ENCODE measurements at regions not wholly inside any gene's neighbourhood (a gene's known extent, or its start where the extent isn't known, plus 50 kb on each side); places are given as distances from the start of the nearest gene placed in this dataset.
"Not testable (repeated sequence)": the region's sequence is repeated elsewhere in the genome, so short reads cannot be mapped to it uniquely, and the experiment has no call there.

- DNase-seq, result no peak
Observed at GRCh38 chr15:23851921-23852320, 164.8 kb upstream of the NDN start.

GRCh38 chr15:23853286-23853685 lies 166.2 kb upstream of the NDN start:
- no peak for DNase-seq

GRCh38 chr15:23854203-23854911 lies 167.3 kb upstream of the NDN start:
- no peak for DNase-seq

GRCh38 chr15:23854912-23855659 lies 168.0 kb upstream of the NDN start:
- no peak for DNase-seq

GRCh38 chr15:23855947-23856346 lies 168.8 kb upstream of the NDN start:
- DNase-seq, result no peak

- no peak for DNase-seq
Observed at GRCh38 chr15:23857028-23857641, 170.0 kb upstream of the NDN start.

- no peak for DNase-seq
Observed at GRCh38 chr15:23859008-23859407, 171.9 kb upstream of the NDN start.

- DNase-seq, result no peak
Observed at GRCh38 chr15:23860290-23861245, 173.5 kb upstream of the NDN start.

- no peak for DNase-seq
Observed at GRCh38 chr15:23866832-23867231, 179.7 kb upstream of the NDN start.

GRCh38 chr15:23869396-23869795 lies 182.3 kb upstream of the NDN start:
- DNase-seq, result no peak

GRCh38 chr15:23873613-23874012 lies 186.5 kb upstream of the NDN start:
- not testable (repeated sequence) for DNase-seq

- no peak for DNase-seq
Observed at GRCh38 chr15:23877502-23878412, 190.7 kb upstream of the NDN start.

GRCh38 chr15:23881291-23881690 lies 194.2 kb upstream of the NDN start:
- DNase-seq, result no peak

GRCh38 chr15:23890218-23890617 lies 203.1 kb upstream of the NDN start:
- no peak for DNase-seq

- DNase-seq, result no peak
Observed at GRCh38 chr15:23897091-23897490, 210.0 kb upstream of the NDN start.

GRCh38 chr15:23897531-23897930 lies 210.4 kb upstream of the NDN start:
- no peak for DNase-seq

GRCh38 chr15:23910030-23910429 lies 222.9 kb upstream of the NDN start:
- no peak for DNase-seq

- DNase-seq, result no peak
Observed at GRCh38 chr15:23912191-23912590, 225.1 kb upstream of the NDN start.

GRCh38 chr15:23913081-23913480 lies 226.0 kb upstream of the NDN start:
- DNase-seq, result no peak

GRCh38 chr15:23913635-23914034 lies 226.5 kb upstream of the NDN start:
- DNase-seq, result no peak

- DNase-seq, result no peak
Observed at GRCh38 chr15:23924686-23925085, 237.6 kb upstream of the NDN start.

GRCh38 chr15:23954931-23955330 lies 267.8 kb upstream of the NDN start:
- DNase-seq, result no peak
